RPMI8226 (cell line): ENCODE measurements at regions not wholly inside any gene's neighbourhood (a gene's known extent, or its start where the extent isn't known, plus 50 kb on each side); places are given as distances from the start of the nearest gene placed in this dataset.

Experiments
- DNase-seq: peaks from one replicate; pipeline ENCODE4 v3.0.0-alpha.2; 2015

- no peak for DNase-seq
Measured at GRCh38 chr9:12461763-12462460, 231.3 kb upstream of the TYRP1 start.

DNA sequence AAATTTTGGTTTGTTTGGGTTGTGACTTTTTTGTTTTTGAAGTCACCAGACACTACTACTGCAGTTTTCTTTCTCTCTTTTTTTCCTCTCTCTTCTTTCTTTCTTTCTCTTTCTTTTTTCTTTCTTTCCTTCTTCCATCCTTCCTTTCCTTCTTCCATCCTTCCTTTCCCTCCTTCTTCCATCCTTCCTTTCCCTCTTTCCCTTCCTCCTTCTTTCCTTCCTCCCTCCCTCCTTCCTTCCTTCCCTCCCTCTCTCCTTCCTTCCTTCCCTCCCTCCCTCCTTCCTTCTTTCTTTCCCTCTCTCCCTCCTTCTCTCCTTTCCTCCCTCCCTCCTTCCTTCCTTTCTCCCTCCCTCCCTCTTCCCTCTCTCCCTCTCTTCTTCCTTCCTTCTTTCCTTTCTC, 230.3 kb upstream of the TYRP1 start:
- DNase-seq: no peak

- DNase-seq: no peak
Measured at GRCh38 chr9:12463641-12464040, 229.5 kb upstream of the TYRP1 start.

DNA sequence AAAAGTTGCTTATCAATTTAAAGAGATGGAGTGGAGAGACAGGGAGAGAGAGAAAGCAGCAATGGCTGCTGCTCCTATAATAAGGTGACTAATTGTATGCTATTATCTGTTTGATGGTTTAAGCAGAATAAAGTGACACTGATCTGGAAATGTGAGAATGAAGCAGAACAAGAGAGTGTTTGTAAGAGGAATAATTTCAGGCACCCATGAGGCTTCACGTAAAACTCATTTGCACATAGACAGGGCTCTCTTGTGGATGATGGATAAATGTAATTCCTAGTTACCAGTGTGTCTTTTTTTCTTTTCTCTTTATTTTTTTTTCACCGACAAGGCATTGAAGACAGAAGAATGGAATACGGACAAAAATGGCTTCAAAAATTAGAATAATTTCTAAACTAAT, 228.8 kb upstream of the TYRP1 start:
- no peak for DNase-seq

GRCh38 chr9:12464910-12465512, 228.2 kb upstream of the TYRP1 start:
- DNase-seq: peak; percentile 31

- no peak for DNase-seq
Measured at GRCh38 chr9:12469084-12469483, 224.1 kb upstream of the TYRP1 start.

- no peak for DNase-seq
Measured at GRCh38 chr9:12494411-12494810, 198.8 kb upstream of the TYRP1 start.

DNA sequence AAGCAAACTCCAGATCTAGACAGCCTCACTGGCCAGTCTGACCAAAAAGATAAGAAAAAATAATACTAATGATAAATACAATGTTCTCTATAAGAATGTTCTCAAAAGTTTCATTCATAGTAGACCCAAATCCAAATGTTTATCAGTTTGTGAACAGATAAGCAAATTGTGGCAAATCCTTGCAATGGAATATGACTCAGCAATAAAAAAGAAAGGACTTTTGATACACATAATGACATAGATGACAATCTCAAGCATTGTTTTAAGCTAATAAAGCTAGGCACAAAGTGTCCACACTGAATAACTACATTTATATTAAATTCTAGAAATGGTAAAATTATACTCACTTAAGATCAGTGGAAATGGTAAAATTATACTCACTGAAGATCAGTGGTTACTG, 195.4 kb upstream of the TYRP1 start:
- DNase-seq: no peak

GRCh38 chr9:12502520-12502919, 190.7 kb upstream of the TYRP1 start:
- DNase-seq: peak; percentile 10

DNA sequence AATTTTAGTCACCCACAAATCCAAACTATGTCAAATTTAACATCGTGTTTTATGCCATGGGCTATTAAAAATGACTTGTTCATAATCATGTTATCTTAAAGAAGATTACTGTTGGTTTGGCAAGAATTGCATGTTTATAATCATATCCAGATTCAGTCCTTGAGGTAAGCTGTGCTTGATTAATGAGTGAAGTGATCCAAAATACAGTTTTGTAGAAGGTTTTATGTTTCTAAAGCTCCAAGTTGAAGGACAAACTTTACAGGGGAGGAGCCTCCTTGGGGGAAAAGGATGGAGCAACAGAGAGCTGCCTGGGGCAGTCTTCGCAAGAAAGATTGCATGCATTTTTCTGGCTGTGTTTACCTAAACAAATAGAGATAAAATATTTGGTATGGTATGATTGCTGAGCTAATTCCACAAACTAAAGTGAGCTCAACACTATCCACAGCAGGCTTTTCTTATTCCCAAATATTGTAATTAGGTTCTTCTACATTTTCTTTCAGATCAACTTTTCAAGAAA, 189.5 kb upstream of the TYRP1 start:
- DNase-seq: no peak

GRCh38 chr9:12510551-12510950, 182.6 kb upstream of the TYRP1 start:
- DNase-seq: no peak

GRCh38 chr9:12511726-12512125, 181.5 kb upstream of the TYRP1 start:
- DNase-seq: no peak

DNA sequence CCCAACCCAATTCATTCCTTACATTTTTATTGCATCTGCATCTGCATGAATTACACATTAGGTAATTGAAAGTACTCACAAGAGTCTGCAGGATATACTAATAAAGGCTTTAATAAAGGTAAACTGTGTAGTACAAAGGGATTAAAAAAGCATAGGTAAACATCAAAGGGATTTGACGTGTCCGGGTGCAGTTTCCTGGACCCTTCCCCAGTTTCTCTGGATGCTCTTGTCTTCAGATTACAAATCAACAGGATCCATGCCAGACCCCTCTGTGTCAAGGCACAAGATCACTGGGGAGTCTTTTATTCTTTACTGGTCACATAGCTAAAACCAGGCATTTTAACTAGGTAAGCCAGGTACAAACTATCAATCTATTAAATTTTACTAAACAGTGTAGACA, 177.2 kb upstream of the TYRP1 start:
- no peak for DNase-seq

DNA sequence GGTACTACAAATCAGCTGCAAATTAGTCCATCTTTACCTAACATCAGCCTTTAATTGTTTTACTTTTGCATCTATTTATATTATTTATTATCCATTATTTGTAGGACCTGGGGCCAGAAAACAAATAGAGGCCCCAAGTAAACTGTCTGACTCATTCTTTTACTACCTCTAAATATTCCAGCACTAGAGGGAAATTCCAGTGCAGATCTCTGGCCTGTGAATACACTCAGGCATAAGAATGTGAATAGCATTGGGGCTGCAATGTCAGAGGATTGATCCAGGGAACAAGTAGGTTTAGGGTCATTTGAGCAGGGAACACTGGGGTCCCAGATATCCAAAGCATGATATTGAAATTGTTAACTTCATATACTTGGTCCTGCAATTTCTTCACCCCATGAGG, 176.6 kb upstream of the TYRP1 start:
- no peak for DNase-seq

DNA sequence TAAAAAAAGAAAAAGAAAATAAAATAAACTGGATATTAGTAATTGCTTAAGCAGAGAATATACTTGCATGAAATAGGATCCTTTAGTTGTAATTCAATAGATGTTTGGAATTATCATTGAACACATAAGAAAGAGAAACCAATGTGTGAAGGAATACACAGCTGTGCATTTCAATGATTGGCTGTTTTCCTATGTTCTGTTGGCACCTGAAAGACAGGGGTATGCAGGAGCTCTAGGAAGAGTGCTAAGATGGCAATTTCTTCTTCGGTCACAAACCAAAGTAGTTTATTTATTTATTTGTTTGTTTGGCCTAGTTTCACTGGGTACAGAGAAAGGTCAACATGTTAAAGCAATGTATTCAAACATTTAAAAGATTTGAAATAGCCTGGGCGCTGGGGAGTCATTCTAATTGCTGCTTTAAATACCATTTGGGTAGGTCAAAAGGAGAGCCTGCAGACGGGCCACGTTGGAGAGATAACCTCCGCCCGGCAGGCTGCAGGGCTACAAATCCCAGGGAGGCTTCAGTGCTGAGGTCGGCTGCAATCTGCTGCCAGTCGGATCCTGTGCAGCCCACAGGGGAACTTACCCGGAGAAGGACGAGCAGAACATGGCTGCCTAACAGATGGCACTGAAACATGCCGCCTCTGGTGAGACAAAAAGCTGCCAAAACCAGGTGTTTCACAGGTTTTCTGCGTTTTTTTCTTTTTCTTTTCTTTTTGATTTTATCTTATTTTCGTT, 154.2 kb upstream of the TYRP1 start:
- DNase-seq: no peak

GRCh38 chr9:12539580-12539975, 153.6 kb upstream of the TYRP1 start:
- no peak for DNase-seq

DNA sequence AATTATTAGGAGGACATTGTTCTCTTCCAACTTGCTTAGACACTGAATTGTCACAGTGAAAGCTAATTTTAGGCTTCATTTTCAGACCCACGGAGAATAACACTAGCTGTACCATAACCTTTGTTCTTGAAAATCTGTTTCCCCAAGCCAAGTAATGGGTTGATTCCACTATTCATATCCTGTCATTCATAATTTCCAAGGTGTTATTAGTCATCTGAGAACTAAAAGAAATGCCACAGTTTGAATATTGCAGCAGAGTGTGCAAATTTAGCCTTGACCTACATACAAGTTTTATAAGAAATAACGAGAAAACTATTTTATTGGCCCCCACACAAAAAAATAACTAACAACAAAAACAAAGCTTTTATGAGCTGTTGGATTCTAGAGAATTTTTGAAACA, 148.5 kb upstream of the TYRP1 start:
- DNase-seq: no peak

- DNase-seq: peak; percentile 17
Measured at GRCh38 chr9:12554636-12555035, 138.5 kb upstream of the TYRP1 start.

DNA sequence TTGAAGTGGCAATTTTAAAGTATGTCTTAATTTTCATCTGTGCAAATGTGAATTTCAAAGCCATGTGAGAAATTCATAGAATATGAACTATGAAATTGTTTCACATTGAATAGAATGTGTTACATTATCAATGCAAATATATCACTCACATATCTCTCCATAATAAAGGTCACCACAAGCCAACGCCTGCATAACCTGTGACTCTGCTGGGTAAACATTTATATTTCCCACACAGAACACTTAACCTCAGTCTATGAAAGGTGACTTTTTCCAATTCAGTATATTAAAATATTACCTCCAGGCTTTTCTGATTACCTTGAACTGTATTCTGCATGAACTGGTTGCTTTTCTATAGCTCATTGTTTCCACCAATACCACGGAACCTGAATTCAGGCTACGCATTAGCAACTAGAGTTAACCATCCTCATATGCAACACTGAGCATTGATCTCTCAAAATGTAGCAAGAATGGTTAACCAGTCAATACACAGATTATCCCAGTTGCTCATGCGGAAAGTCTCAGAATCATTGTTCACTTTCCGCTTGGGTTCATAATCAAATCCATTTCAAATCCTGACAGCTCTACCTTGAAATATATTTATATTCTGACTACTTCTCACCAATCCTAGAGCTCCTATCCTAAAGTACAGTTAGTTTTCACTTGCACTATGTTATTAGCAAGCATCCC, 126.6 kb upstream of the TYRP1 start:
- no peak for DNase-seq

- no peak for DNase-seq
Measured at GRCh38 chr9:12584656-12585522, 108.3 kb upstream of the TYRP1 start.

- no peak for DNase-seq
Measured at GRCh38 chr9:12595400-12595799, 97.8 kb upstream of the TYRP1 start.

DNA sequence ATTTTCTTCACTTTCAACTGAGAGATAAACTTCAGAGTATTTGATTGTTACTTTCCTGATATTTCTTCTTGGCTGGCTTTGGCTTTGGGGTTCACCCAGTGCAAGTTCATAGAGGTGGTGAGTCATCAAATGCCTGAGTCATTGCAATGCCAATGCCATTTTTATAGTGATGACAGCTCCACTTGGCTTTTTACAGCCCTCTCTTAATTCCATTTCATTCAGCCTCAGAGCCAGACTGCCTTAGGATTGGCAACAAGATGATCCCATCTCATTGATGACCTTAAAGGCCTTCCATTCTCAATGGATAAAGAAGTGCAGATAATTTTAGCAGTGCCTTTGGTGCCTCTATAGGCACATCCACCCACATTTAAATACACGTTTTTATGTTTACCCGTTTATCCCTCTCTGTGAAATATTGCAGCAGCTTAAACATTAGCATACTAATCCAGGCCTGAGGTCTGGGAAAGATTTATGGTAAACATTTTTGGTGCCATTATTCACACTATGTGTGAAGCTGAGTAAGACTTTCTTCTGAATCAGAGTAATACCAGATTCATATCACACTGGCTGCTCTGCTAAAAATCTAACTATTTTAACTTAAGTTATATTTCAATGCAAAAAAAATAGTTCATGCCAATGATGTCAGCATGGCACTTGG, 88.9 kb upstream of the TYRP1 start:
- DNase-seq: no peak
